ENCODE measurements at regions not wholly inside any gene's neighbourhood (a gene's known extent, or its start where the extent isn't known, plus 50 kb on each side); places are given as distances from the start of the nearest gene placed in this dataset.

GRCh38 chr20:57813509-57814269 lies 103.9 kb upstream of the PMEPA1 start:
- TF ChIP-seq CTCF (IDR thresholded peaks at IDR 0.05; ENCODE audit: low read depth, low read length) (no peak), POLR2A (IDR thresholded peaks at IDR 0.05; ENCODE audit: extremely low read depth, insufficient read length) (no peak), MYC (IDR thresholded peaks at IDR 0.05; ENCODE audit: low read depth, low read length) (no peak), MAX (IDR thresholded peaks at IDR 0.05; ENCODE audit: low read depth, low read length) (no peak)

All from NB4 (cell line).